ENCODE measurements at regions not wholly inside any gene's neighbourhood (a gene's known extent, or its start where the extent isn't known, plus 50 kb on each side); places are given as distances from the start of the nearest gene placed in this dataset.
"Not testable (repeated sequence)": the region's sequence is repeated elsewhere in the genome, so short reads cannot be mapped to it uniquely, and the experiment has no call there.

DNA sequence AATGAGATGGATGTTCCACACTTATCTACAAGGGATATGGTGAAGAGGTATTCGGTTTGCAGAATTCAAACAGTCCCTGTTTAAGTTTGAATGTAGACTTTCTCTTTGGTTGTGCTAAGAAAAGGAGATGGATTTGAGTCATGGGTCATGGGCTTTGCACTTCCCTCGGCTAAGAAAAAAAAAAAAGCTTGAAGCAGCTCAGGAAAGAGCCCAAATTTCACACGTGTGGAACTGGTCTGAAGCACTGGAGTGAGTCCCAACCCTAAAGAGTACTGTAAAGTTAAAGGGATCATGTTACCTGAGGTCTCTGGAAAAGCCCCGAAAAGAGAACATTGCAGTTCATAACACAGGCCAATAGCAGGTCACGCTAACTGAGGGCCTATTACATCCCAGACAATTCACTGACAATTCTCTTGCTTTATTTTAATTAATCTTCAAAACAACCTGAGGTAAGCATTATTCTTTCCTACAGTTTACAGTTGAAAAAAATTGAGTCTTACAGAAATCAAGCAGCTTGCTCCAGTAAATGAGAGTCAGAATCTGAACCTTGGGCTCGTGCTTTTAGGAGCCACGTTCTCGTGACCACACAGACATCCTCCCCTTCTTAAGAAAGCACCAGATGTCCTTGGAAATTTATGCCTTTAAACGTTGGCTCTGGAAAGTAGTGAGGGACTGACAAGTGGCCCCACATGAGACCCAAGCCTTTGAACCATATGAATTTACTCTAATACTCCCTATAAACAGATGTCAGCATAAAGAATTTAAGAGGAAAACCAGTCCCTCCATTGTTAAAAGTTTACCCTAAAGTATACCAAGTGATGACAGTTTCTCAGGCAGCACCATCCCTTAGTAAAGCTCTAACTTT, 89.3 kb downstream of the MAD2L1 start:
- no peaks in the 10 kb centered on the region for H3K4me1 ChIP-seq
- no peaks in the 10 kb centered on the region for H3K27me3 ChIP-seq
- H3K4me3 ChIP-seq, result no peak overlapping the region
- H3K36me3 ChIP-seq (ENCODE audit: low read depth, missing control alignments), result no peaks in the 10 kb centered on the region
- no peak for DNase-seq
- H3K9me3 ChIP-seq, result no peaks in the 10 kb centered on the region
- intact Hi-C loops (cut with DNase I; ENCODE audit: low total_unique reads), result no loop called here
- TF ChIP-seq, protein P1, sequence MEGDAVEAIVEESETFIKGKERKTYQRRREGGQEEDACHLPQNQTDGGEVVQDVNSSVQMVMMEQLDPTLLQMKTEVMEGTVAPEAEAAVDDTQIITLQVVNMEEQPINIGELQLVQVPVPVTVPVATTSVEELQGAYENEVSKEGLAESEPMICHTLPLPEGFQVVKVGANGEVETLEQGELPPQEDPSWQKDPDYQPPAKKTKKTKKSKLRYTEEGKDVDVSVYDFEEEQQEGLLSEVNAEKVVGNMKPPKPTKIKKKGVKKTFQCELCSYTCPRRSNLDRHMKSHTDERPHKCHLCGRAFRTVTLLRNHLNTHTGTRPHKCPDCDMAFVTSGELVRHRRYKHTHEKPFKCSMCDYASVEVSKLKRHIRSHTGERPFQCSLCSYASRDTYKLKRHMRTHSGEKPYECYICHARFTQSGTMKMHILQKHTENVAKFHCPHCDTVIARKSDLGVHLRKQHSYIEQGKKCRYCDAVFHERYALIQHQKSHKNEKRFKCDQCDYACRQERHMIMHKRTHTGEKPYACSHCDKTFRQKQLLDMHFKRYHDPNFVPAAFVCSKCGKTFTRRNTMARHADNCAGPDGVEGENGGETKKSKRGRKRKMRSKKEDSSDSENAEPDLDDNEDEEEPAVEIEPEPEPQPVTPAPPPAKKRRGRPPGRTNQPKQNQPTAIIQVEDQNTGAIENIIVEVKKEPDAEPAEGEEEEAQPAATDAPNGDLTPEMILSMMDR (IDR thresholded peaks at IDR 0.05), result no peak
- no peak for TF ChIP-seq POLR2A (IDR thresholded peaks at IDR 0.05)
- 47 to 56% methylated on average over 9 of the region's 9 CpGs for WGBS, 2 donors
- no peak overlapping the region for H3K27ac ChIP-seq

DNA sequence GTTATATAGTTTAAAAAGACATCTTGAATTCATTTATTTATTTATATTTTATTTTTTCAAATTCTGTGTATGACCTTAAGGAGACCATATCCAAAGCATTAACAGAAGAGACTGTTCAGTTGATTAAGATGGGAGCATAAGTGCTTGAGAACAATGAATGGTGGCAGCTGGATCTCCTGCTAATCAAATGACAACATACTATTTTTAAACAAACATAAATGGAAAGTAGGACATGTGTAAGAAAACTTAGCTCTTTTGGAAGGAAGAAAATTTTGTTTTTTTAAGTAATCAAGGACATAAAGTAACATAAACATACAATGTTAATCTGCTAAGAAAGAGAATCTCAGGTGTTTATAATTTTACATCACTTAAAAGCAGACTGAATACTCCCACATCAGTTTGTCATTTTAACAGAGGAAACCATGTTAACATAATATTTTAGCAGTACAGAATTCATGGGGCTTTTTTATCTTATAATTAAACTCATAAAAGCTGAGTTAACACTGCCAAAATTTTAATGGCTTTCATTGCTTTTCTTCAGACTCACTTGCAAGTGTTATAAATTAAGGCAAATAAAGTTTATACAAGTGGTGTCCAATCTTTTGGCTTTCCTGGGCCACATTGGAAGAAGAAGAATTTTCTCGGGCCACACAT, 95.1 kb downstream of the MAD2L1 start:
- no peak for DNase-seq
- no peak overlapping the region for H3K27ac ChIP-seq
- 41 to 61% methylated on average over 1 of the region's 1 CpG for WGBS, 2 donors
- H3K4me1 ChIP-seq, result no peaks in the 10 kb centered on the region
- no peak for TF ChIP-seq POLR2A (IDR thresholded peaks at IDR 0.05)
- TF ChIP-seq, protein P1 (IDR thresholded peaks at IDR 0.05), result no peak
- no peaks in the 10 kb centered on the region for H3K36me3 ChIP-seq (ENCODE audit: low read depth, missing control alignments)
- intact Hi-C loops (cut with DNase I; ENCODE audit: low total_unique reads), result no loop called here
- no peak overlapping the region for H3K4me3 ChIP-seq
- no peaks in the 10 kb centered on the region for H3K27me3 ChIP-seq
- H3K9me3 ChIP-seq, result no peaks in the 10 kb centered on the region

DNA sequence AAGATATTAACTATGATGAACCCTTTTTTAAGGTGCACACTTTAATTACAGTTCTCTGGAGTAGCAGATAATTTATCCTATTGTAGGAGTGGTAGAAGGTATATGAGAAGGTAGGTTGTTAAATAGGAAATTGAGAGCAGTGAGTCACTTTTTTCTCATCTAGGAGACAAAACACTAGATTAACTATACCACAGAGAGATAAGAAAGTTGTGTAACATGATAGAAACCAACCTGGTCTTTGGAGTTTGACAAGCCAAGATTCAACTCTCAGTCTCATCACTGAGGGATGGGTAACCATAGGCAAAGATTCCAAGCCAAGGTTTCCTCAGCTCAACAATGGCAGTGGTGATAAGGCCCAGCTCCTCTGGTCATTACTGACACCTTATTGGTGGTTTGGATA, 104.0 kb downstream of the MAD2L1 start:
- intact Hi-C loops (cut with DNase I; ENCODE audit: low total_unique reads), result no loop called here
- no peaks in the 10 kb centered on the region for H3K27me3 ChIP-seq

DNA sequence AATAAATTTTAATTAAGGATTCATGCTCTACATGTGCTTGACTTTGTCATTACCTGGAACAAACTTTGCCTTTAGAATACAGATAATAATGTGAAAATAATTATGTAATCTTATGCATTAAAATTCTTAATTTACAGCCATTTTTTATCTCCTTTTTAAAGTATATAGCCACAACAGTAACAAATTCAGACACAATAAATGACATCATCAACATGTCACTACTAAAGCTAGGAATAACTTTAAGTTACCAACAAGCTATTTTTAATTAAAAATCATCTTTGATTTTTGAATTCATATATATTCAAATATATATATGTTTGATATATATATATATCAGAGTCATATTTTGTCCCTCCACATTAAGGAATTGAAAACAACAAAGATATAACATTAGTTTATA, 107.7 kb downstream of the MAD2L1 start:
- H3K4me1 ChIP-seq, result no peaks in the 10 kb centered on the region
- H3K36me3 ChIP-seq (ENCODE audit: low read depth, missing control alignments), result no peaks in the 10 kb centered on the region
- intact Hi-C loops (cut with DNase I; ENCODE audit: low total_unique reads), result no loop called here
- H3K27me3 ChIP-seq, result no peaks in the 10 kb centered on the region
- no peaks in the 10 kb centered on the region for H3K9me3 ChIP-seq
- no peak for TF ChIP-seq POLR2A (IDR thresholded peaks at IDR 0.05)
- TF ChIP-seq, protein P1 (IDR thresholded peaks at IDR 0.05), result no peak
- DNase-seq, result no peak
- H3K4me3 ChIP-seq, result no peak overlapping the region
- no peak overlapping the region for H3K27ac ChIP-seq

More for the DNA sequence above, 104.0 kb downstream of the MAD2L1 start:
- Histone ChIP-seq H3K4me1 (no peaks in the 10 kb centered on the region), H3K27ac (no peak overlapping the region), H3K4me3 (no peak overlapping the region), H3K9me3 (no peaks in the 10 kb centered on the region), H3K36me3 (ENCODE audit: low read depth, missing control alignments) (no peaks in the 10 kb centered on the region)
- DNase-seq, result no peak
- TF ChIP-seq POLR2A (IDR thresholded peaks at IDR 0.05), result no peak

DNA sequence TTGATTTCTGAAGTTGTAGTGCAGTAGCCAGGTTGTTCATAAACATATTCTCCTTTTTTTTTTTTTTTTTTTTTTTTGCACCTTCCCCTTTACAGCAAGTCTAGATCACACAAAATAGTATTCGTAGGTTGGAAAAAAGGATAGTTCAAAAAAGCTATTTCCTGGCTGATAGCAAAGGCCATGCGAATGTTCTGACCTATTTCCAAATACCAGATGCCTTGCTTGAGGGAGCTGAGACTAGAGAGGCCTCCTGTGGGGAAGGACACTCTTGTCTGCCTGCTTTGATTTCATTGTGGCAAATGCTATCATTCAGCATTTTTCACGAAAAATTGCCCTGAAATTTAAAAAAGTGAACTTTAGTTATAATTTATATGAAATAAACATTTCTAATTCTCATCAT, 111.4 kb downstream of the MAD2L1 start:
- no peak overlapping the region for H3K27ac ChIP-seq
- H3K36me3 ChIP-seq (ENCODE audit: low read depth, missing control alignments), result no peaks in the 10 kb centered on the region
- no peaks in the 10 kb centered on the region for H3K4me1 ChIP-seq
- no peaks in the 10 kb centered on the region for H3K9me3 ChIP-seq
- H3K4me3 ChIP-seq, result no peak overlapping the region
- H3K27me3 ChIP-seq, result no peaks in the 10 kb centered on the region
- TF ChIP-seq, protein P1 (IDR thresholded peaks at IDR 0.05), result no peak
- no peak for TF ChIP-seq POLR2A (IDR thresholded peaks at IDR 0.05)
- WGBS, 2 donors, result 80 to 81% methylated on average over 3 of the region's 3 CpGs
- intact Hi-C loops (cut with DNase I; ENCODE audit: low total_unique reads), result no loop called here
- DNase-seq, result no peak

DNA sequence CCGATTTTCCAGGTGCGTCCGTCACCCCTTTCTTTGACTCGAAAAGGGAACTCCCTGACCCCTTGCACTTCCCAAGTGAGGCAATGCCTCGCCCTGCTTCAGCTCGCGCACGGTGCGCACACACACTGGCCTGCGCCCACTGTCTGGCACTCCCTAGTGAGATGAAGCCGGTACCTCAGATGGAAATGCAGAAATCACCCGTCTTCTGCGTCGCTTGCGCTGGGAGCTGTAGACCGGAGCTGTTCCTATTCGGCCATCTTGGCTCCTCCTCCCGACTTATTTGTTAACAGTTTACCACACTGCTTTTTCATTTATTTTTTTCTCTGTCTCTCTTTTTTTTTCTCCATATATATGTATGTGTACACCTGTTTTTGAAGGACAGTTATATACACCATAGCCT, 112.2 kb downstream of the MAD2L1 start:
- H3K36me3 ChIP-seq (ENCODE audit: low read depth, missing control alignments); DNase-seq; H3K27ac ChIP-seq; H3K4me3 ChIP-seq; H3K27me3 ChIP-seq; intact Hi-C loops (cut with DNase I; ENCODE audit: low total_unique reads); H3K4me1 ChIP-seq; H3K9me3 ChIP-seq: not testable (repeated sequence)
- WGBS, 2 donors, result 97 to 98% methylated on average over 13 to 14 of the region's 18 CpGs

Measured in testis (tissue), 2 donors.